ENCODE measurements at regions not wholly inside any gene's neighbourhood (a gene's known extent, or its start where the extent isn't known, plus 50 kb on each side); places are given as distances from the start of the nearest gene placed in this dataset.

GRCh38 chr3:176794406-176794805 is 402.9 kb downstream of the TBL1XR1 start:
- no peak for DNase-seq (ENCODE audit: low read depth)

- no peak for DNase-seq (ENCODE audit: low read depth)
Observed at GRCh38 chr3:176789947-176790346, 407.3 kb downstream of the TBL1XR1 start.

- DNase-seq (ENCODE audit: low read depth): peak; percentile 31
Observed at GRCh38 chr3:176789281-176789705, 408.0 kb downstream of the TBL1XR1 start.

- DNase-seq (ENCODE audit: low read depth): no peak
Observed at GRCh38 chr3:176787506-176787905, 409.8 kb downstream of the TBL1XR1 start.

GRCh38 chr3:176785171-176785570 is 412.1 kb downstream of the TBL1XR1 start:
- no peak for DNase-seq (ENCODE audit: low read depth)

- no peak for DNase-seq (ENCODE audit: low read depth)
Observed at GRCh38 chr3:176780766-176781165, 416.5 kb downstream of the TBL1XR1 start.

- DNase-seq (ENCODE audit: low read depth): no peak
Observed at GRCh38 chr3:176776622-176777175, 420.6 kb downstream of the TBL1XR1 start.

- DNase-seq (ENCODE audit: low read depth): no peak
Observed at GRCh38 chr3:176769547-176770190, 427.6 kb downstream of the TBL1XR1 start.

- peak; percentile 77 for DNase-seq (ENCODE audit: low read depth)
Observed at GRCh38 chr3:176767385-176767784, 429.9 kb downstream of the TBL1XR1 start.

GRCh38 chr3:176766862-176767261 is 430.4 kb downstream of the TBL1XR1 start:
- no peak for DNase-seq (ENCODE audit: low read depth)

- DNase-seq (ENCODE audit: low read depth): no peak
Observed at GRCh38 chr3:176765382-176765900, 431.8 kb downstream of the TBL1XR1 start.

- DNase-seq (ENCODE audit: low read depth): no peak
Observed at GRCh38 chr3:176759815-176760506, 437.3 kb downstream of the TBL1XR1 start.

GRCh38 chr3:176757429-176757828 is 439.9 kb downstream of the TBL1XR1 start:
- DNase-seq (ENCODE audit: low read depth): no peak

GRCh38 chr3:176755977-176756376 is 441.3 kb downstream of the TBL1XR1 start:
- DNase-seq (ENCODE audit: low read depth): no peak

GRCh38 chr3:176755552-176755951 is 441.7 kb downstream of the TBL1XR1 start:
- DNase-seq (ENCODE audit: low read depth): no peak

GRCh38 chr3:176741664-176742047 is 455.6 kb downstream of the TBL1XR1 start:
- DNase-seq (ENCODE audit: low read depth): no peak

- DNase-seq (ENCODE audit: low read depth): no peak
Observed at GRCh38 chr3:176740906-176741663, 456.2 kb downstream of the TBL1XR1 start.

- no peak for DNase-seq (ENCODE audit: low read depth)
Observed at GRCh38 chr3:176739159-176739558, 458.1 kb downstream of the TBL1XR1 start.

- no peak for DNase-seq (ENCODE audit: low read depth)
Observed at GRCh38 chr3:176737480-176738110, 459.7 kb downstream of the TBL1XR1 start.

GRCh38 chr3:176734146-176734545 is 463.1 kb downstream of the TBL1XR1 start:
- DNase-seq (ENCODE audit: low read depth): no peak

- no peak for DNase-seq (ENCODE audit: low read depth)
Observed at GRCh38 chr3:176724394-176724759, 472.9 kb downstream of the TBL1XR1 start.

GRCh38 chr3:176723758-176724393 is 473.4 kb downstream of the TBL1XR1 start:
- no peak for DNase-seq (ENCODE audit: low read depth)
